ENCODE measurements at regions not wholly inside any gene's neighbourhood (a gene's known extent, or its start where the extent isn't known, plus 50 kb on each side); places are given as distances from the start of the nearest gene placed in this dataset.

GRCh38 chr2:23065936-23066335 is 319.0 kb upstream of the KLHL29 start:
- no peak for DNase-seq (ENCODE audit: low spot score)

- DNase-seq (ENCODE audit: low spot score): no peak
Measured at GRCh38 chr2:23066686-23067085, 318.3 kb upstream of the KLHL29 start.

GRCh38 chr2:23069156-23069555 is 315.8 kb upstream of the KLHL29 start:
- DNase-seq (ENCODE audit: low spot score): no peak

- DNase-seq (ENCODE audit: low spot score): no peak
Measured at GRCh38 chr2:23069923-23070322, 315.1 kb upstream of the KLHL29 start.

GRCh38 chr2:23073056-23073455 is 311.9 kb upstream of the KLHL29 start:
- DNase-seq (ENCODE audit: low spot score): no peak

- no peak for DNase-seq (ENCODE audit: low spot score)
Measured at GRCh38 chr2:23073671-23074070, 311.3 kb upstream of the KLHL29 start.

- DNase-seq (ENCODE audit: low spot score): no peak
Measured at GRCh38 chr2:23077596-23077995, 307.4 kb upstream of the KLHL29 start.

GRCh38 chr2:23078784-23079434 is 306.1 kb upstream of the KLHL29 start:
- no peak for DNase-seq (ENCODE audit: low spot score)

GRCh38 chr2:23083966-23084365 is 301.0 kb upstream of the KLHL29 start:
- no peak for DNase-seq (ENCODE audit: low spot score)

GRCh38 chr2:23091019-23091418 is 294.0 kb upstream of the KLHL29 start:
- no peak for DNase-seq (ENCODE audit: low spot score)

- no peak for DNase-seq (ENCODE audit: low spot score)
Measured at GRCh38 chr2:23091900-23092299, 293.1 kb upstream of the KLHL29 start.

GRCh38 chr2:23092831-23093230 is 292.1 kb upstream of the KLHL29 start:
- DNase-seq (ENCODE audit: low spot score): no peak

GRCh38 chr2:23093513-23093912 is 291.5 kb upstream of the KLHL29 start:
- DNase-seq (ENCODE audit: low spot score): no peak

GRCh38 chr2:23096906-23097602 is 287.9 kb upstream of the KLHL29 start:
- no peak for DNase-seq (ENCODE audit: low spot score)

GRCh38 chr2:23100406-23100805 is 284.6 kb upstream of the KLHL29 start:
- no peak for DNase-seq (ENCODE audit: low spot score)

- DNase-seq (ENCODE audit: low spot score): no peak
Measured at GRCh38 chr2:23106242-23106785, 278.7 kb upstream of the KLHL29 start.

GRCh38 chr2:23107327-23107941 is 277.5 kb upstream of the KLHL29 start:
- DNase-seq (ENCODE audit: low spot score): no peak

GRCh38 chr2:23111263-23111662 is 273.7 kb upstream of the KLHL29 start:
- no peak for DNase-seq (ENCODE audit: low spot score)

- no peak for DNase-seq (ENCODE audit: low spot score)
Measured at GRCh38 chr2:23112517-23112916, 272.5 kb upstream of the KLHL29 start.

GRCh38 chr2:23114299-23114698 is 270.7 kb upstream of the KLHL29 start:
- DNase-seq (ENCODE audit: low spot score): no peak

GRCh38 chr2:23118313-23118712 is 266.7 kb upstream of the KLHL29 start:
- DNase-seq (ENCODE audit: low spot score): no peak

- no peak for DNase-seq (ENCODE audit: low spot score)
Measured at GRCh38 chr2:23118894-23119293, 266.1 kb upstream of the KLHL29 start.

GRCh38 chr2:23120161-23120560 is 264.8 kb upstream of the KLHL29 start:
- DNase-seq (ENCODE audit: low spot score): no peak
